KMS-11 (cell line): ENCODE measurements at regions not wholly inside any gene's neighbourhood (a gene's known extent, or its start where the extent isn't known, plus 50 kb on each side); places are given as distances from the start of the nearest gene placed in this dataset.
"Not testable (repeated sequence)": the region's sequence is repeated elsewhere in the genome, so short reads cannot be mapped to it uniquely, and the experiment has no call there.

ENCODE experiments used
- H2AFZ ChIP-seq: fragments of 200-600 bp; sonication (generic); 2 replicates; pipeline ENCODE4 v1.6.1; 2016; ENCODE audit warnings: antibody characterized with exemption, mixed run types, low read depth
- H3K27ac ChIP-seq: fragments of 200-600 bp; sonication (generic); 2 replicates; pipeline ENCODE4 v1.6.1; 2016; ENCODE audit warnings: mild to moderate bottlenecking, mixed run types
- H3K27me3 ChIP-seq: fragments of 200-600 bp; sonication (generic); 2 replicates; pipeline ENCODE4 v1.6.1; 2017; ENCODE audit warnings: mild to moderate bottlenecking, low read depth, mixed run types, moderate library complexity; ENCODE audit not compliant: insufficient read depth
- H3K36me3 ChIP-seq: fragments of 200-600 bp; sonication (generic); 2 replicates; pipeline ENCODE4 v1.6.1; 2017; ENCODE audit warnings: mild to moderate bottlenecking, mixed run types; ENCODE audit not compliant: insufficient read depth
- H3K4me1 ChIP-seq: fragments of 200-600 bp; sonication (generic); 2 replicates; pipeline ENCODE4 v1.6.1; 2016; ENCODE audit warnings: mild to moderate bottlenecking, low read depth, mixed run types; ENCODE audit not compliant: poor library complexity, severe bottlenecking
- H3K4me2 ChIP-seq: fragments of 200-600 bp; sonication (generic); 2 replicates; pipeline ENCODE4 v1.7.0; 2016; ENCODE audit warnings: mild to moderate bottlenecking, mixed run types
- H3K4me3 ChIP-seq: fragments of 200-600 bp; sonication (generic); IDR thresholded peaks from 2 replicates; pipeline ENCODE4 v1.6.1; 2017; ENCODE audit warnings: low read depth, low read length, mixed read lengths; ENCODE audit not compliant: insufficient read depth
- H3K79me2 ChIP-seq: fragments of 200-600 bp; sonication (generic); 2 replicates; pipeline ENCODE4 v1.6.1; 2016; ENCODE audit warnings: low read depth, mixed run types; ENCODE audit not compliant: insufficient read depth
- H3K9ac ChIP-seq: fragments of 200-600 bp; sonication (generic); 2 replicates; pipeline ENCODE4 v1.6.1; 2016; ENCODE audit warnings: mild to moderate bottlenecking, mixed run types
- H4K20me1 ChIP-seq: fragments of 200-600 bp; sonication (generic); 2 replicates; pipeline ENCODE4 v1.6.1; 2016; ENCODE audit warnings: mild to moderate bottlenecking, mixed run types; ENCODE audit not compliant: insufficient read depth
- TF ChIP-seq, protein P1 (sequence below): fragments of 200-600 bp; sonication (generic); conservative IDR thresholded peaks from 2 replicates; pipeline ENCODE4 v1.6.1; 2017; ENCODE audit warnings: low read depth, mild to moderate bottlenecking, antibody characterized with exemption, low read length, moderate library complexity, mixed read lengths

DNA sequence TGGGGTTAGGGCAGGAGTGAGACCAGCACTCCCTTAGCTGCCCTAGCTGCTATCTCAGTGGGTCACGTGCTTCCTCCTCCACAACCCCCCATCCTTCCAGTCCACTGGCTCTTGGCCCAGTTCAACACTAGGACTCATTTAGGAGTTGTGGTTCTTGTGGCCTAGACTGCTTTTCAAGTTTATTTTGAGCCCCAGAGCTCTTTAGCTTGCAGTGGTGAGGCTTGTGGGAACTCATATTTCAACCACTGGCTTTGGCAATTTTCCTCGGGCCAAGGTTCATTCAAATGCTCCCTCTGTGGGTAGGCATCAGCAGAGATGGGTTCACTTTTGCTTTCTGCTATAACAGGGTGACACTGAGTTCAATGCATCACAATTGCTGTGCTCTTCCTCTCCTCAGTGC, 436.2 kb upstream of the SLITRK5 start:
- no peak overlapping the region for H3K27ac ChIP-seq
- no peaks in the 10 kb centered on the region for H3K79me2 ChIP-seq
- no peak overlapping the region for H2AFZ ChIP-seq
- no peak overlapping the region for H3K4me3 ChIP-seq
- peak overlapping the region; percentile 8; the same call in 1 of the 2 replicates for H3K4me2 ChIP-seq
- no peaks in the 10 kb centered on the region for H3K27me3 ChIP-seq
- TF ChIP-seq, protein P1, sequence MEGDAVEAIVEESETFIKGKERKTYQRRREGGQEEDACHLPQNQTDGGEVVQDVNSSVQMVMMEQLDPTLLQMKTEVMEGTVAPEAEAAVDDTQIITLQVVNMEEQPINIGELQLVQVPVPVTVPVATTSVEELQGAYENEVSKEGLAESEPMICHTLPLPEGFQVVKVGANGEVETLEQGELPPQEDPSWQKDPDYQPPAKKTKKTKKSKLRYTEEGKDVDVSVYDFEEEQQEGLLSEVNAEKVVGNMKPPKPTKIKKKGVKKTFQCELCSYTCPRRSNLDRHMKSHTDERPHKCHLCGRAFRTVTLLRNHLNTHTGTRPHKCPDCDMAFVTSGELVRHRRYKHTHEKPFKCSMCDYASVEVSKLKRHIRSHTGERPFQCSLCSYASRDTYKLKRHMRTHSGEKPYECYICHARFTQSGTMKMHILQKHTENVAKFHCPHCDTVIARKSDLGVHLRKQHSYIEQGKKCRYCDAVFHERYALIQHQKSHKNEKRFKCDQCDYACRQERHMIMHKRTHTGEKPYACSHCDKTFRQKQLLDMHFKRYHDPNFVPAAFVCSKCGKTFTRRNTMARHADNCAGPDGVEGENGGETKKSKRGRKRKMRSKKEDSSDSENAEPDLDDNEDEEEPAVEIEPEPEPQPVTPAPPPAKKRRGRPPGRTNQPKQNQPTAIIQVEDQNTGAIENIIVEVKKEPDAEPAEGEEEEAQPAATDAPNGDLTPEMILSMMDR: 0 out of 2 replicates have a peak, but pooled peaks have one; percentile 33
- H4K20me1 ChIP-seq: no peaks in the 10 kb centered on the region
- H3K9ac ChIP-seq: no peak overlapping the region
- H3K36me3 ChIP-seq: no peaks in the 10 kb centered on the region
- H3K4me1 ChIP-seq: peaks cover 13% of the 10 kb centered on the region

DNA sequence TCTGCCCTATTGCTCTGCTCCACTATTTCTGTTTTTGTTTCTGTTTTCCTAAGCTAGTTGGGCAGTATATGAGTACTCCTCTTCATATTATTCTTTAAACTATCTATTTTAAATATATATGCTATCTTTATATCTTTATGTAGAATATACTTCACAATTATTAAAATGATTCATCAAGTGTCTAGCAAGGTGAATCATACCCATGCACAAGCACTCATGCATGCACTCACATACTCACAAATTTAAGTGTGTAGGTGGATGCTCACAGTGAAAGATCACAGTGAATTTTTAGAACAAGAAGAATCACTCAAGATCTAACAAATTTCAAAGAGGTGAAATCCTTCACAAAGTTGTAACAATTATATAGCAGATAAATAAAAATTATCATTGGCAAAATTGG, 435.6 kb upstream of the SLITRK5 start:
- Histone ChIP-seq H3K27me3 (no peaks in the 10 kb centered on the region), H3K4me3 (no peak overlapping the region), H3K36me3 (no peaks in the 10 kb centered on the region), H4K20me1 (no peaks in the 10 kb centered on the region), H3K79me2 (no peaks in the 10 kb centered on the region), H3K4me1 (peaks cover 13% of the 10 kb centered on the region), H2AFZ (no peak overlapping the region), H3K9ac (no peak overlapping the region), H3K27ac (no peak overlapping the region), H3K4me2 (peak overlapping the region; percentile 8; the same call in 1 of the 2 replicates)
- TF ChIP-seq, protein P1: no peak

DNA sequence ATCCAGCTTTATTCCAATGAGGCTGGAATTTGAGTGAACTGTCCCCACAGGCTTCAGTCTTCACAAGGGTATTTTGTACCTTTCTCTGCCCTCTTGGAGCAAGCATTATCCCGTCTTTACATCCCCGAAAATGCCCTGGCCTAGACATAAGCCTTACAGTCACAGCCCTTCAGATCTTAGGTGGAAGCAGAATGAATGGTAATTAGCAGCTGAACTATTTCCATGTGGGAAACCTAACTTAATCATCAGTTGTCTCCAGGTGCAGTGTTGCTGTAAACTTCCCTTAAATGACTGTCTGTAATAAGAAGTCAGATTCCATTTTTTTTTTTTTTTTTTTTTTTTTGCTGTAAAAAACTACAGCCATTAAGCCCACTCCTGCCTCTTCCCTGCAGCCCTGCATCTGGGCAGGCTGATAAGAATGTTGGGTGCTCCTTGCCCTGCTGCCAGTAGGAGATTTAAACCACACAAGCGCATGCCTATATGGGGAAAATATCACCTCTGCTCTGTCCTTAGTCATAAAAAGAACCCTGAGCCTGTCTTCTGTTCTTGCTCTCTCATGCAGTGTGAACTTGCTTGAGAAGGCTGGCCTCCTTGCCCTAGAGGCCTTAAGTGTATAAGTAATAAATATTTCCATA, 426.8 kb upstream of the SLITRK5 start:
- H3K79me2 ChIP-seq: no peaks in the 10 kb centered on the region
- no peaks in the 10 kb centered on the region for H4K20me1 ChIP-seq
- TF ChIP-seq, protein P1: no peak
- H3K9ac ChIP-seq: no peak overlapping the region
- no peak overlapping the region for H3K27ac ChIP-seq
- H2AFZ ChIP-seq: no peak overlapping the region
- H3K4me2 ChIP-seq: no peak overlapping the region
- no peaks in the 10 kb centered on the region for H3K36me3 ChIP-seq
- no peak overlapping the region for H3K4me3 ChIP-seq
- H3K4me1 ChIP-seq: no peaks in the 10 kb centered on the region
- H3K27me3 ChIP-seq: no peaks in the 10 kb centered on the region

DNA sequence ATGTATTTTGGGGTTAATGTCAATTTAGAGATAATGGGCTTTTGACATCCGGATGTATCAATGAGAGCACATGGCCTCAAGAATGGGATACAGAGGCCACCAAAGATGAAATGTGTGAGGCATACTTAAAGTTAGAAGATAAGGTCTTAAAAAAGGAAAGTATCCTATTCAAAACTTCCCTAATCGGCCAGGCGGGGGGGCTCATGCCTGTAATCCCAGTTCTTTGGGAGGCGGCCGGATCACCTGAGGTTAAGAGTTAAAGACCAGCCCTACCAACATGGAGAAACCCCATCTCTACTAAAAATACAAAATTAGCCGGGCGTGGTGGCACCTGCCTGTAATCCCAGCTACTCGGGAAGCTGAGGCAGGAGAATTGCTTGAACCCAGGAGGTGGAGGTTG, 421.3 kb upstream of the SLITRK5 start:
- H3K9ac ChIP-seq, H3K4me3 ChIP-seq, H2AFZ ChIP-seq, H3K4me2 ChIP-seq, H3K79me2 ChIP-seq, H4K20me1 ChIP-seq, H3K36me3 ChIP-seq, H3K27ac ChIP-seq, H3K4me1 ChIP-seq, H3K27me3 ChIP-seq: not testable (repeated sequence)

DNA sequence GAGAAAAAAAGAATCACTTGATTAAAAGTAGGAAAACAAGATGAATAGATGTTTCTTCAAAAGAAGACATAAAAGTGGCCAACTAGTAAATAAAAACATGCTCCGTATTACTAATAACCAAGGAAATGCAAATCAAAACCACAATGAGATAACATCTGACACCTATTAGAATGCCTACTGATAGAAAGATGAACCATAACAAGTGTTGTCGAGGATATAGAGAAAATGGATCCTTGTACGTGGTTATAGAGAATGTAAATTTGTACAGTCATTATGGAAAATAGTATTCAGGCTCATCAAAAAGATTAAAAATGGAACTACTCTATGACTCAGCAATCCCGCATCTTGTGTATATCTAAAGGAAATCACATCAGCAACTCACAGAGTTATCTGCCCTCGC, 415.8 kb upstream of the SLITRK5 start:
- Histone ChIP-seq H3K4me1 (no peaks in the 10 kb centered on the region), H3K9ac (no peak overlapping the region), H3K4me3 (no peak overlapping the region), H3K79me2 (no peaks in the 10 kb centered on the region), H3K36me3 (no peaks in the 10 kb centered on the region), H2AFZ (no peak overlapping the region), H3K27me3 (no peaks in the 10 kb centered on the region), H4K20me1 (no peaks in the 10 kb centered on the region), H3K27ac (no peak overlapping the region), H3K4me2 (no peak overlapping the region)
- TF ChIP-seq, protein P1: no peak
